GM21390 (cell line): ENCODE measurements at regions not wholly inside any gene's neighbourhood (a gene's known extent, or its start where the extent isn't known, plus 50 kb on each side); places are given as distances from the start of the nearest gene placed in this dataset.
"Not testable (repeated sequence)": the region's sequence is repeated elsewhere in the genome, so short reads cannot be mapped to it uniquely, and the experiment has no call there.

ENCODE experiments used
- ATAC-seq: cut with Tn5 transposase; IDR thresholded peaks from one replicate; pipeline ENCODE4 v1.9.1; 2021; ENCODE audit not compliant: unreplicated experiment

- ATAC-seq = no peak
Observed at GRCh38 chr13:50378509-50379044, 363.3 kb downstream of the KCNRG start.

DNA sequence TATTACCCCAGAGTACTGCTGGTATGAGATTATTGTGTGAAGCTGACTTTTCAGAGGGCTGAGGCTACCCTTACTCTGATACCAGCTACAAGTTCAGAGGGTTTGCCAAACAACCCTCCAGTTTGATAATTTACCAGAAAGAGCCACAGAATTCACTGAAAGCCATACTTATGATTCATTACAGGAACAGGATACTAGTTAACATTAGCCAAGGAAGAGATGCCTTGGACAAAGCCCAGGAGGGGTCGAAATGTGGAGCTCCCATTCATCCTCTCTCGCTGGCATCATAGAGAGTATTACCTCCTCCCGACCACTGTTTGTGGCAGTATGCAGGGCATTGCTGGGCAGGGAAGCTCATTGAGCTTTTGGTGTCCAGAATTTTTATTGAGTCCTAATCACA is 364.3 kb downstream of the KCNRG start:
- no peak for ATAC-seq

GRCh38 chr13:50380905-50381304 is 365.7 kb downstream of the KCNRG start:
- ATAC-seq = no peak

- no peak for ATAC-seq
Observed at GRCh38 chr13:50382511-50382910, 367.3 kb downstream of the KCNRG start.

- ATAC-seq = no peak
Observed at GRCh38 chr13:50382951-50383350, 367.7 kb downstream of the KCNRG start.

- ATAC-seq = no peak
Observed at GRCh38 chr13:50384724-50385123, 369.5 kb downstream of the KCNRG start.

- ATAC-seq = no peak
Observed at GRCh38 chr13:50386541-50387050, 371.4 kb downstream of the KCNRG start.

DNA sequence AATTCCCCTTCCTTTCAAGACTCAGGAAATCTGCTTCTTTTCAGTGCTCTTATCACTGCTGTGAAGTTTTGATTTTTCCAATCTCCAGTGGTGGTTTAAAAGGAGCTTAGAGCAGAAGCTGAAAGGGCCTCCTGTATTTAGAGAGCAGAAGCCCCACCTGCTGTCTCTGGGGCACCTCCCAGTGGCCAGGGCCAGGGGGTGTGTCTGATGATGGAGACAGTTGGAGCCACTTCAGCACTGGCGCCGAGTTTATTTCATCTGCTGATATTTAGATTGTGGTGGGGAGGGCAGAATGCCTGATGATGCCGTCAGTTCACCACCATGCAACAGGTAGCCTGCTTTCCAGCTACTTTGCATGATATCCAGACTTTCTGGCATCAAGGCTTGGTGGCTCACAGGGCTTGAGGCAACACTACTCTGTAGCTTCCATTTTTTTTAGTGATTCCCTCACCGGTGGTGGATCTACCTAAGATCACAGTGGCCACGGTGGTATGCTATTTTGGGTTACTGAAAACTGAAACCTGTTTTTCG is 371.9 kb downstream of the KCNRG start:
- ATAC-seq = no peak

DNA sequence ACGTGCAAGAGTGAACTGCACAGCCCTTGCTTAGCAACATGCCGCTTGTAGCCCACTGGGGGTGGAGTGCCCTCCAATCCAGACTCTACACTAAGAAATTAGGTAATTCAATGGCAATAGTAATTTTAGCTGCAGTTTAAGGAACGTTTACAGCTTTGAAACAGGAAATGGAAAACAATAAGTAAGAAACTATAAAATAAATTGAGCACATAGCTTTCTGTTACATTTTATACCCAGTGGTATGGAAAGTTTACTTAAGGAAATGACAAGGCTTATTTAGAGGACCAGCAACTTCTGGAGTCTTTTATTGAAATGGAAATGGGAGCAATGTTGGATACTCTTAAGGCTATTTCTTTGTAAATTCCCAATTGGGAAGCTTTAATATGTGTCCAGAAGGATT is 373.2 kb downstream of the KCNRG start:
- no peak for ATAC-seq

- ATAC-seq = no peak
Observed at GRCh38 chr13:50389726-50390125, 374.5 kb downstream of the KCNRG start.

DNA sequence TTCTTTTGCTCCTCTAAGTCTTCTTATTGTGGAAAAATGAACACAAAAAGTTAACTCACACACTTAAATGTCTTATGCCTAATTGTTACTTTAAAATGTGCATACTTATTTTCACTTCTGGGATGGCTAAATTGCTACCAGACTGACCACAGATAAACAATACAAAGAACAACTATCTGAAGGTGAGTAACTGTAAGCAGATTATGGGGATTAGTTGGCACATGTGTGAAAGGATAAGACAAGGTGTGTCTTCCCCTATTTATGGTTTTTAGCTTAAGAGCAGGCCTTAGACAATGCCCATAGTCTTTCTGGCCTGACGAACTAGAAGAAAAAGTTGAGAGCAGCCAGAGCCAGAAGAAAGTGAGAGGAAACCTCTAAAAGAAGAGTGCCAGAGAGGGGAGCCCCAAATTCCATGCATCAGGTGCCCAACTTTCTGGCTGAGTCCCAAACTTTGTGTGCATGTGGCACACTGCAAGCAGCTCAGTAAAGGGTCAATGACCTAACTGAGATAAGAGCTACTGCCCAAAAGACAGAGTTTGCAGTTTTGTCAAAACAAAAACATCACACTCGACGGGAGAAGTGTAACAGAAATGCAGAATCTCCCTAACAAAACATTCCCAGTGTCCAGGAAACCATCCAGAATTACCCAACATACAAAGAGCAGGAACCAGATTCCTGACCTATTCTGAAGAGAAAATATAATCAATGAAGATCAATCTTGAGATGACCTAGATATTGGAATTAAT is 375.4 kb downstream of the KCNRG start:
- no peak for ATAC-seq

DNA sequence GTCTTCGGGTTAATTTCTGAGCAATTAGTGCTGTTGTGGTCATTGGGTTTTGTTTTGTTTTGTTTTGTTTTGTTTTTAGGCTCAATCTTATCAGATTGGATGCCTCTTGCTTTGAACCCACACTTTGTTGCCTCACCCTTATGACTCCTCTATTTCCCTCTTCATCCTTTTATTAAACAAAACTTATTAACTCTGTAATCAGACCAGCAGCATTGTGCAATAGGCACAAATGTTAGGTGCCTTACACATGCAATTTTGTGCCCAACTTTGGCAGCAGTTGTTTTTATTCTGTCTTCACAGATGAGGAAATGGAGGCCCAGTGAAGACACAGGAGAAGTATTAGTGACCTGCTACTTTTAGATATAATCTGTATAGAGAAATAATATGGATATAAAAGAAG is 377.7 kb downstream of the KCNRG start:
- no peak for ATAC-seq

- no peak for ATAC-seq
Observed at GRCh38 chr13:50393628-50394027, 378.4 kb downstream of the KCNRG start.

GRCh38 chr13:50396001-50396400 is 380.8 kb downstream of the KCNRG start:
- ATAC-seq = no peak

DNA sequence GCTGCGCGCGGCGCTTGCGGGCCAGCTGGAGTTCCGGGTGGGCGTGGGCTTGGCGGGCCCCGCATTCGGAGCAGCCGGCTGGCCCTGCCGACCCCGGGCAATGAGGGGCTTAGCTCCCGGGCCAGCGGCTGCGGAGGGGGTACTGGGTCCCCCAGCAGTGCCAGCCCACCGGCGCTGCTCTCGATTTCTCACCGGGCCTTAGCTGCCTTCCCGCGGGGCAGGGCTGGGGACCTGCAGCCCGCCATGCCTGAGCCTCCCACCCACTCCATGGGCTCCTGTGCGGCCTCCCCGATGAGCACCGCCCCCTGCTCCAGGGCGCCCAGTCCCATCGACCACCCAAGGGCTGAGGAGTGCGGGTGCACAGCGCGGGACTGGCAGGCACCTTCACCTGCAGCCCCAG is 381.4 kb downstream of the KCNRG start:
- not testable (repeated sequence) for ATAC-seq

DNA sequence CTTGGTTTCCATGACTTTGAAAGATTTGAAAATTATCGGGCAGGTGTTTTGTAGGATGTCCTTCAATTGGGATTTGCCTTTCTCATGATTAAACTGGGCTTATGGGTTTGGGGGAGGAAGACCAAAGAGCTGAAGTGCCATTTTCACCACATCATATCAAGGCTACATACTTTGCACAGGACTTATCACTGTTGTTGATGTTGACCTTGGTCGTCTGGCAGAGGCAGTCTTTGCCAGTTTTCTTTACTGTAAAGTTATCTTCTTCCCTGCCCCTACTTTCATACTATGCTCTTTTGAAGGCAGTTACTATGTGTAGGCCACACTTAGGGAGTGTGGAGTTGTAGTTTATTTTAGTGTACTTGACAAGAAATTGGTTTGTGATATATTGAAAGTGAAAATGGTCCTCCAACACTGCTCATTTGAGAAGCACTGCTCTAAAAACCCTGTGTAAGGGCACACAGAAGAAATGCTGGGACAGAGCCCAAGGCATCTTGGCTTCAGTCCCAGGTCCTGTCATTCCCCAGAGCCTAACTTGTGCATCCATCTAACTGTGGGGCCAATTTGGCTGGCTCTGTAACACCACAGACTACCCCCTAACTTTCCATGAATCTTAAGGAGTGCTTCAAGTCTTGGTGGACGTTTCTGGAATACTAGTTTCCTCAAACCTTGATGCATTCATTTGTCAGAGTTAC is 384.9 kb downstream of the KCNRG start:
- no peak for ATAC-seq

- no peak for ATAC-seq
Observed at GRCh38 chr13:50401049-50401505, 385.8 kb downstream of the KCNRG start.

- ATAC-seq = no peak
Observed at GRCh38 chr13:50401721-50402465, 386.6 kb downstream of the KCNRG start.

- no peak for ATAC-seq
Observed at GRCh38 chr13:50403311-50403710, 388.1 kb downstream of the KCNRG start.

GRCh38 chr13:50404116-50404515 is 388.9 kb downstream of the KCNRG start:
- ATAC-seq = no peak

- no peak for ATAC-seq
Observed at GRCh38 chr13:50404769-50405168, 389.5 kb downstream of the KCNRG start.
